ACHN (cell line): ENCODE measurements at regions not wholly inside any gene's neighbourhood (a gene's known extent, or its start where the extent isn't known, plus 50 kb on each side); places are given as distances from the start of the nearest gene placed in this dataset.
A peak's percentile ranks its signal among the peaks of the same experiment; 100 is the strongest.

Experiments used
- DNase-seq: peaks from one replicate; pipeline ENCODE4 v3.0.0-alpha.2; 2015
- in situ Hi-C: cut with HindIII; loops from 2 replicates; pipeline ENCODE4 v1.10.0; 2017; ENCODE audit warnings: low sequenced_read_pairs, low pct_ligation_motif_present, low pct_unique_long_range_greater_than_20kb

- DNase-seq = no peak
- in situ Hi-C loops = loop anchor here (25.0 kb wide), 1 partner anchor 181 kb away; no protein-coding TSS in a partner anchor
These were observed 50.1 kb upstream of the ASAP2 start for GRCh38 chr2:9156483-9156882.

- no peak for DNase-seq
- in situ Hi-C loops = loop anchor here (25.0 kb wide), 1 partner anchor 183 kb away; no protein-coding TSS in a partner anchor
These were observed 52.6 kb upstream of the ASAP2 start for GRCh38 chr2:9154061-9154460.

GRCh38 chr2:9153643-9153980 lies 53.0 kb upstream of the ASAP2 start:
- DNase-seq = no peak
- in situ Hi-C loops = loop anchor here (25.0 kb wide), 1 partner anchor 184 kb away; no protein-coding TSS in a partner anchor

GRCh38 chr2:9152975-9153642 lies 53.5 kb upstream of the ASAP2 start:
- in situ Hi-C loops = loop anchor here (25.0 kb wide), 1 partner anchor 184 kb away; no protein-coding TSS in a partner anchor
- DNase-seq = no peak

- in situ Hi-C loops = loop anchor here (25.0 kb wide), 1 partner anchor 186 kb away; no protein-coding TSS in a partner anchor
- DNase-seq = no peak
These were observed 55.7 kb upstream of the ASAP2 start for GRCh38 chr2:9150906-9151305.

- DNase-seq = no peak
- in situ Hi-C loops = loop anchor here (25.0 kb wide), 1 partner anchor 187 kb away; no protein-coding TSS in a partner anchor
These were observed 56.1 kb upstream of the ASAP2 start for GRCh38 chr2:9150568-9150900.

- DNase-seq = no peak
- in situ Hi-C loops = loop anchor here (25.0 kb wide), 1 partner anchor 187 kb away; no protein-coding TSS in a partner anchor
These were observed 56.7 kb upstream of the ASAP2 start for GRCh38 chr2:9149726-9150567.

GRCh38 chr2:9149388-9149660 lies 57.3 kb upstream of the ASAP2 start:
- in situ Hi-C loops = no loop called here
- no peak for DNase-seq

GRCh38 chr2:9146646-9147045 lies 60.0 kb upstream of the ASAP2 start:
- no peak for DNase-seq
- in situ Hi-C loops = no loop called here

GRCh38 chr2:9145752-9146430 lies 60.7 kb upstream of the ASAP2 start:
- no peak for DNase-seq
- in situ Hi-C loops = no loop called here

GRCh38 chr2:9145109-9145751 lies 61.4 kb upstream of the ASAP2 start:
- no peak for DNase-seq
- in situ Hi-C loops = no loop called here

GRCh38 chr2:9144617-9145016 lies 62.0 kb upstream of the ASAP2 start:
- in situ Hi-C loops = no loop called here
- DNase-seq = no peak

GRCh38 chr2:9144046-9144445 lies 62.6 kb upstream of the ASAP2 start:
- in situ Hi-C loops = no loop called here
- DNase-seq = no peak

GRCh38 chr2:9143264-9143815 lies 63.3 kb upstream of the ASAP2 start:
- in situ Hi-C loops = no loop called here
- no peak for DNase-seq

- in situ Hi-C loops = no loop called here
- peak; percentile 85 for DNase-seq
These were observed 63.9 kb upstream of the ASAP2 start for GRCh38 chr2:9142551-9143263.

- DNase-seq = no peak
- in situ Hi-C loops = no loop called here
These were observed 64.7 kb upstream of the ASAP2 start for GRCh38 chr2:9141706-9142460.

- no peak for DNase-seq
- in situ Hi-C loops = no loop called here
These were observed 65.4 kb upstream of the ASAP2 start for GRCh38 chr2:9141091-9141667.
